H9 (cell line): ENCODE measurements at regions not wholly inside any gene's neighbourhood (a gene's known extent, or its start where the extent isn't known, plus 50 kb on each side); places are given as distances from the start of the nearest gene placed in this dataset.

Experiments
- DNase-seq: peaks from one replicate; pipeline ENCODE4 v3.0.0-alpha.2; 2017
- H2AFZ ChIP-seq: one replicate; pipeline ENCODE4 v1.6.1; 2013; ENCODE audit warnings: mild to moderate bottlenecking, low read length, control low read depth, moderate library complexity
- H2AK5ac ChIP-seq: 2 replicates; pipeline ENCODE4 v1.6.1; 2013; ENCODE audit warnings: low read length, control low read depth, mixed read lengths; ENCODE audit not compliant: insufficient read length
- H2BK120ac ChIP-seq: one replicate; pipeline ENCODE4 v1.6.1; 2013; ENCODE audit warnings: low read depth, mild to moderate bottlenecking, low read length, control low read depth, inconsistent platforms; ENCODE audit not compliant: poor library complexity, severe bottlenecking
- H2BK12ac ChIP-seq: 2 replicates; pipeline ENCODE4 v1.6.1; 2013; ENCODE audit warnings: low read length, control low read depth, mixed read lengths, low read depth; ENCODE audit not compliant: insufficient read length
- H2BK15ac ChIP-seq: 2 replicates; pipeline ENCODE4 v1.6.1; 2013; ENCODE audit warnings: low read depth, low read length, control low read depth
- H2BK20ac ChIP-seq: one replicate; pipeline ENCODE4 v1.6.1; 2013; ENCODE audit warnings: low read depth, mild to moderate bottlenecking, low read length, control low read depth, inconsistent platforms; ENCODE audit not compliant: poor library complexity, severe bottlenecking
- H2BK5ac ChIP-seq: 2 replicates; pipeline ENCODE4 v1.6.1; 2013; ENCODE audit warnings: low read length, control low read depth, mixed read lengths; ENCODE audit not compliant: insufficient read length
- H3K14ac ChIP-seq: 2 replicates; pipeline ENCODE4 v1.6.1; 2013; ENCODE audit warnings: low read length, control low read depth; ENCODE audit not compliant: insufficient read depth
- H3K18ac ChIP-seq: 2 replicates; pipeline ENCODE4 v1.6.1; 2013; ENCODE audit warnings: low read depth, mild to moderate bottlenecking, mixed read lengths, low read length, control low read depth; ENCODE audit not compliant: insufficient read length
- H3K23ac ChIP-seq: 2 replicates; pipeline ENCODE4 v1.6.1; 2013; ENCODE audit warnings: low read length, control low read depth, mixed read lengths, low read depth; ENCODE audit not compliant: insufficient read length
- H3K23me2 ChIP-seq: 2 replicates; pipeline ENCODE4 v1.6.1; 2013; ENCODE audit warnings: low read depth, mild to moderate bottlenecking, mixed read lengths, low read length, control low read depth; ENCODE audit not compliant: insufficient read length, poor library complexity, severe bottlenecking
- H3K27ac ChIP-seq: 2 replicates; pipeline ENCODE4 v1.5.1; 2013; ENCODE audit warnings: low read length, control low read depth, mixed read lengths, low read depth; ENCODE audit not compliant: insufficient read length
- H3K27me3 ChIP-seq: 2 replicates; pipeline ENCODE4 v1.6.1; 2013; ENCODE audit warnings: low read length, control low read depth, inconsistent platforms; ENCODE audit not compliant: insufficient read depth
- H3K4ac ChIP-seq: 2 replicates; pipeline ENCODE4 v1.6.1; 2013; ENCODE audit warnings: low read depth, mild to moderate bottlenecking, control low read depth, inconsistent platforms, low read length, moderate library complexity
- H3K4me1 ChIP-seq: 2 replicates; pipeline ENCODE4 v1.6.1; 2013; ENCODE audit warnings: low read length, control low read depth, inconsistent platforms; ENCODE audit not compliant: insufficient read depth
- H3K4me2 ChIP-seq: 2 replicates; pipeline ENCODE4 v1.6.1; 2013; ENCODE audit warnings: low read length, control low read depth, mixed read lengths; ENCODE audit not compliant: insufficient read length, insufficient read depth
- H3K56ac ChIP-seq: 2 replicates; pipeline ENCODE4 v1.6.1; 2013; ENCODE audit warnings: low read depth, mild to moderate bottlenecking, mixed read lengths, low read length, control low read depth; ENCODE audit not compliant: insufficient read length
- H3K79me1 ChIP-seq: 2 replicates; pipeline ENCODE4 v1.6.1; 2013; ENCODE audit warnings: low read depth, mild to moderate bottlenecking, moderate library complexity, low read length, control low read depth, inconsistent platforms; ENCODE audit not compliant: insufficient read depth, poor library complexity, severe bottlenecking
- H3K79me2 ChIP-seq: 2 replicates; pipeline ENCODE4 v1.6.1; 2013; ENCODE audit warnings: low read length, control low read depth, inconsistent platforms; ENCODE audit not compliant: insufficient read depth
- H3K9ac ChIP-seq: 2 replicates; pipeline ENCODE4 v1.6.1; 2013; ENCODE audit warnings: low read length, control low read depth, mixed read lengths; ENCODE audit not compliant: insufficient read length; ENCODE audit errors: extremely low read depth
- H3K9me3 ChIP-seq: one replicate; pipeline ENCODE4 v1.6.1; 2013; ENCODE audit warnings: low read depth, low read length, inconsistent platforms; ENCODE audit not compliant: control insufficient read depth
- H3T11ph ChIP-seq: one replicate; pipeline ENCODE4 v1.6.1; 2013; ENCODE audit warnings: mild to moderate bottlenecking, low read length, control low read depth, inconsistent platforms
- H4K20me1 ChIP-seq: one replicate; pipeline ENCODE4 v1.6.1; 2013; ENCODE audit not compliant: control insufficient read depth, insufficient read length, insufficient read depth
- H4K5ac ChIP-seq: 2 replicates; pipeline ENCODE4 v1.6.1; 2013; ENCODE audit warnings: low read depth, mild to moderate bottlenecking, mixed read lengths, low read length, control low read depth; ENCODE audit not compliant: insufficient read length
- H4K8ac ChIP-seq: replicated peaks from 2 replicates; pipeline ENCODE4 v1.6.1; 2013; ENCODE audit warnings: low read length, control low read depth, mixed read lengths, low read depth; ENCODE audit not compliant: insufficient read length
- H4K91ac ChIP-seq: 2 replicates; pipeline ENCODE4 v1.6.1; 2013; ENCODE audit warnings: low read depth, mild to moderate bottlenecking, moderate library complexity, mixed read lengths, low read length, control low read depth; ENCODE audit not compliant: insufficient read length
- H3K27ac Mint-ChIP-seq, 3 experiments: 2 replicates in 2 of 3; 3 replicates in 1 of 3; pipeline ENCODE4 v1.8.0; 2020 to 2021; ENCODE audit warnings: mixed read lengths in 3 of 3, mild to moderate bottlenecking in 1 of 3, moderate library complexity in 1 of 3
- H3K27me3 Mint-ChIP-seq: 2 replicates; pipeline ENCODE4 v1.8.0; 2021; ENCODE audit warnings: low read depth, mild to moderate bottlenecking, moderate library complexity, mixed read lengths
- H3K36me3 Mint-ChIP-seq, 3 experiments: 2 replicates in 2 of 3; 3 replicates in 1 of 3; pipeline ENCODE4 v1.8.0; 2020 to 2021; ENCODE audit warnings: low read depth in 3 of 3, mixed read lengths in 3 of 3; ENCODE audit not compliant: insufficient read depth in 1 of 3
- H3K4me1 Mint-ChIP-seq, 2 experiments: 2 replicates each; pipeline ENCODE4 v1.8.0; 2020; ENCODE audit warnings: mixed read lengths in 2 of 2
- H3K4me3 Mint-ChIP-seq, 2 experiments: 2 replicates in 1 of 2; 3 replicates in 1 of 2; pipeline ENCODE4 v1.8.0; 2020 to 2021; ENCODE audit warnings: mild to moderate bottlenecking in 2 of 2, mixed read lengths in 2 of 2, moderate library complexity in 1 of 2
- H3K9me3 Mint-ChIP-seq, 2 experiments: 2 replicates in 1 of 2; 3 replicates in 1 of 2; pipeline ENCODE4 v1.8.0; 2020; ENCODE audit warnings: mild to moderate bottlenecking in 2 of 2, mixed read lengths in 2 of 2, moderate library complexity in 1 of 2
- WGBS: extraction: QIAGEN DNeasy Blood & Tissue Kit; methylation state at CpG from one replicate; pipeline ENCODE4 v1.1.7; 2013; ENCODE audit warnings: missing lambda C conversion rate, low lambda C conversion rate, mixed read lengths; ENCODE audit not compliant: insufficient read length; ENCODE audit errors: extremely low coverage; 5-methylcytosine and 5-hydroxymethylcytosine counted together
- TF ChIP-seq, protein P1 (sequence below): fragments of 200-600 bp; sonication (generic); conservative IDR thresholded peaks from 3 replicates; pipeline ENCODE4 v1.8.0; 2021; ENCODE audit warnings: antibody characterized with exemption, mild to moderate bottlenecking

DNA sequence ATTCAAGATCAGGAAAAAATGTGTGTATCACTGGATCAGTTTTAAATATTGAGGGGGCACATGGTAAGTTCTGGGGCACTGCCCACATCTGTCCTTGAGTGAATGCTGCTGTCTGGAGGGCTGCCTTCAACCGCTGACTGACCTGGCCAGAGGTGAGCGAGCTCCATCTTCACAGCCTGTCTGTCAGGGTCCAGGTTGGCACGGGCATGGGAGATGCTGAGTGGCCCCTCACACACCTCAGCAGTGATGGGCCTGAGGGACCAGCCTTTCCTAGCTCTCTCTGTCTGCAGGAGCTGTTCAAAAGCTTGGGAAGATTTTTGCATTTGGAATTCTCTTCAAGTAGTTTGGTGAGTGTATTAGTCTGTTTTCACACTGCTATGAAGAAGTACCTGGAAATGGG lies 114.8 kb upstream of the ALKAL2 start:
- Histone ChIP-seq H3K23ac (no peak overlapping the region), H2BK120ac (no peak overlapping the region), H3K14ac (no peak overlapping the region; the same call in 1 of the 2 replicates), H3K18ac (no peak overlapping the region), H3K27ac (no peak overlapping the region), H4K8ac (no peak overlapping the region), H2AFZ (no peak overlapping the region), H3K9me3 (no peaks in the 10 kb centered on the region), H3K4me1 (no peaks in the 10 kb centered on the region), H3K79me2 (no peaks in the 10 kb centered on the region), H3K56ac (no peak overlapping the region), H2BK20ac (no peak overlapping the region), H4K91ac (no peak overlapping the region), H3K4ac (no peak overlapping the region), H2AK5ac (no peak overlapping the region), H3K27me3 (no peaks in the 10 kb centered on the region), H2BK15ac (no peak overlapping the region), H3K23me2 (no peaks in the 10 kb centered on the region), H3K79me1 (no peaks in the 10 kb centered on the region), H2BK5ac (no peak overlapping the region), H2BK12ac (no peak overlapping the region), H4K20me1 (no peaks in the 10 kb centered on the region), H3K4me2 (no peak overlapping the region), H4K5ac (no peak overlapping the region), H3K9ac (no peak overlapping the region), H3T11ph (no peak overlapping the region)
- Mint-ChIP-seq H3K9me3 (peaks cover 7 to 17% of the 10 kb centered on the region in 2 experiments; a peak in 4 of 5 replicates), H3K27ac (no peak overlapping the region), H3K4me3 (no peak overlapping the region), H3K4me1 (peaks cover 11 to 12% of the 10 kb centered on the region in 2 experiments), H3K36me3 (peaks cover 2 to 5% (median 3%) of the 10 kb centered on the region in 3 experiments; a peak in 4 of 7 replicates), H3K27me3 (peaks cover 6% of the 10 kb centered on the region)
- WGBS = no CpG with 5 or more reads among the region's 3 CpGs
- TF ChIP-seq, protein P1, sequence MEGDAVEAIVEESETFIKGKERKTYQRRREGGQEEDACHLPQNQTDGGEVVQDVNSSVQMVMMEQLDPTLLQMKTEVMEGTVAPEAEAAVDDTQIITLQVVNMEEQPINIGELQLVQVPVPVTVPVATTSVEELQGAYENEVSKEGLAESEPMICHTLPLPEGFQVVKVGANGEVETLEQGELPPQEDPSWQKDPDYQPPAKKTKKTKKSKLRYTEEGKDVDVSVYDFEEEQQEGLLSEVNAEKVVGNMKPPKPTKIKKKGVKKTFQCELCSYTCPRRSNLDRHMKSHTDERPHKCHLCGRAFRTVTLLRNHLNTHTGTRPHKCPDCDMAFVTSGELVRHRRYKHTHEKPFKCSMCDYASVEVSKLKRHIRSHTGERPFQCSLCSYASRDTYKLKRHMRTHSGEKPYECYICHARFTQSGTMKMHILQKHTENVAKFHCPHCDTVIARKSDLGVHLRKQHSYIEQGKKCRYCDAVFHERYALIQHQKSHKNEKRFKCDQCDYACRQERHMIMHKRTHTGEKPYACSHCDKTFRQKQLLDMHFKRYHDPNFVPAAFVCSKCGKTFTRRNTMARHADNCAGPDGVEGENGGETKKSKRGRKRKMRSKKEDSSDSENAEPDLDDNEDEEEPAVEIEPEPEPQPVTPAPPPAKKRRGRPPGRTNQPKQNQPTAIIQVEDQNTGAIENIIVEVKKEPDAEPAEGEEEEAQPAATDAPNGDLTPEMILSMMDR = no peak
- no peak for DNase-seq
